Breast epithelium (tissue), 3 donors: ENCODE measurements at regions not wholly inside any gene's neighbourhood (a gene's known extent, or its start where the extent isn't known, plus 50 kb on each side); places are given as distances from the start of the nearest gene placed in this dataset.

Source experiments
- CTCF ChIP-seq, 3 donors: fragments of 450-650 bp; IDR thresholded peaks; one replicate each; pipeline ENCODE4 v1.5.1; 2016 to 2017; ENCODE audit warnings: antibody characterized with exemption in 3 of 3, mild to moderate bottlenecking in 3 of 3, moderate library complexity in 3 of 3
- POLR2A ChIP-seq: fragments of 450-650 bp; IDR thresholded peaks from one replicate; pipeline ENCODE4 v1.6.1; 2016; ENCODE audit warnings: antibody characterized with exemption, mild to moderate bottlenecking, moderate library complexity

GRCh38 chr2:128775914-128776285 lies 457.2 kb upstream of the HS6ST1 start:
- no peak for TF ChIP-seq POLR2A
- TF ChIP-seq CTCF (IDR thresholded peaks at IDR 0.05), result no peak
